Lung (tissue), 11 donors: ENCODE measurements at regions not wholly inside any gene's neighbourhood (a gene's known extent, or its start where the extent isn't known, plus 50 kb on each side); places are given as distances from the start of the nearest gene placed in this dataset.

Experiments used
- ATAC-seq: fragments of 200-7000 bp; cut with Tn5 transposase; one replicate; pipeline ENCODE4 v1.9.1; 2020; ENCODE audit warnings: moderate number of reproducible peaks; ENCODE audit not compliant: insufficient read depth, low FRiP score
- DNase-seq, 3 donors: peaks; one replicate each; pipeline ENCODE4 v3.0.0-alpha.2; 2013 to 2017
- H3K27ac ChIP-seq, 2 donors: one replicate each; pipeline ENCODE4 v1.5.1; 2013; ENCODE audit warnings: mild to moderate bottlenecking in 2 of 2, moderate library complexity in 2 of 2, control low read depth in 1 of 2, inconsistent platforms in 1 of 2, low read depth in 1 of 2, low read length in 1 of 2
- H3K27me3 ChIP-seq, 3 donors: one replicate each; pipeline ENCODE4 v1.5.1; 2013; ENCODE audit warnings: low read length in 2 of 3; ENCODE audit not compliant: control insufficient read depth in 3 of 3, insufficient read depth in 3 of 3
- H3K36me3 ChIP-seq, 4 donors: one replicate each; pipeline ENCODE4 v1.5.1; 2013; ENCODE audit warnings: low read length in 4 of 4, mild to moderate bottlenecking in 1 of 4, moderate library complexity in 1 of 4; ENCODE audit not compliant: control insufficient read depth in 4 of 4, insufficient read depth in 4 of 4
- H3K4me1 ChIP-seq, 5 donors: one replicate each; pipeline ENCODE4 v1.5.1; 2013; ENCODE audit warnings: low read length in 5 of 5, mild to moderate bottlenecking in 2 of 5, moderate library complexity in 1 of 5; ENCODE audit not compliant: control insufficient read depth in 5 of 5, insufficient read depth in 5 of 5
- H3K4me3 ChIP-seq: one replicate; pipeline ENCODE4 v1.5.1; 2013; ENCODE audit warnings: mild to moderate bottlenecking, control low read depth, moderate library complexity
- H3K9ac ChIP-seq, 2 donors: one replicate each; pipeline ENCODE4 v1.5.1; 2013; ENCODE audit warnings: low read length in 2 of 2, control low read depth in 1 of 2; ENCODE audit not compliant: insufficient read depth in 1 of 2
- H3K9me3 ChIP-seq, 4 donors: one replicate each; pipeline ENCODE4 v1.5.1; 2013; ENCODE audit warnings: low read length in 3 of 4, mild to moderate bottlenecking in 1 of 4, moderate library complexity in 1 of 4; ENCODE audit not compliant: control insufficient read depth in 4 of 4, insufficient read depth in 3 of 4
- WGBS, 2 donors: extraction: QIAGEN DNeasy Blood & Tissue Kit; methylation state at CpG; one replicate each; pipeline ENCODE4 v1.1.7; 2013; 5-methylcytosine and 5-hydroxymethylcytosine counted together
- TF ChIP-seq, protein P1 (sequence below): IDR thresholded peaks from 2 replicates; pipeline ENCODE4 v1.5.1; 2012; ENCODE audit warnings: mild to moderate bottlenecking; ENCODE audit errors: control extremely low read depth, extremely low read depth
- donor health status: control.
- donor health status: control.
- donor health status: Bipolar disorder and iron deficiency.
- donor health status: healthy.
- donor health status: DM: yes; HTN: yes; CAD: no.

DNA sequence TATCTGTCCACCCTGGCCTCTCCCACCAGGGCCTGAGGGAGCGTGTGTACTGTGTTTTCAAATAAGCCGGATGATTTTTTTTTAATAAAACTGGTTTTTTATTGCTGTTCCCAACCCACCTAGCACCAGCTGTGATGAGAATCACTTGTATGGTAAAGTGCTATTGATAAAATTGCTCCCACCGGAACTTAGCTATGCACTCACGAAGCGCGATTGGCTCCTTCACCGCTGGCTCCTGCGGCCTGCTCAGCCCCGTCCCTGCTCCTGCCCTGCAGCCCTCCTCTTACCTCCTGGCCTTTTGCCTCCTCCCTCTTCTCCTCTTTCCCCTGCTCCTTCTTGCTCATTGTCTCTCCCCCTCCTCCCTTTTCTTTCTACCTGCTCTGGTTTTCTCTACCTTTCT lies 183.7 kb downstream of the TLE3 start:
- Histone ChIP-seq H3K27me3 (no peaks in the 10 kb centered on the region), H3K9ac (no peak overlapping the region), H3K4me1 (peaks cover 0 to 8% (median 0%) of the 10 kb centered on the region in 5 donors), H3K36me3 (no peaks in the 10 kb centered on the region), H3K27ac (no peak overlapping the region), H3K9me3 (peaks cover 0 to 6% (median 0%) of the 10 kb centered on the region in 4 donors), H3K4me3 (no peak overlapping the region)
- 81 to 83% methylated on average over 9 of the region's 9 CpGs for WGBS, 2 donors
- no peak for DNase-seq
- TF ChIP-seq, protein P1, sequence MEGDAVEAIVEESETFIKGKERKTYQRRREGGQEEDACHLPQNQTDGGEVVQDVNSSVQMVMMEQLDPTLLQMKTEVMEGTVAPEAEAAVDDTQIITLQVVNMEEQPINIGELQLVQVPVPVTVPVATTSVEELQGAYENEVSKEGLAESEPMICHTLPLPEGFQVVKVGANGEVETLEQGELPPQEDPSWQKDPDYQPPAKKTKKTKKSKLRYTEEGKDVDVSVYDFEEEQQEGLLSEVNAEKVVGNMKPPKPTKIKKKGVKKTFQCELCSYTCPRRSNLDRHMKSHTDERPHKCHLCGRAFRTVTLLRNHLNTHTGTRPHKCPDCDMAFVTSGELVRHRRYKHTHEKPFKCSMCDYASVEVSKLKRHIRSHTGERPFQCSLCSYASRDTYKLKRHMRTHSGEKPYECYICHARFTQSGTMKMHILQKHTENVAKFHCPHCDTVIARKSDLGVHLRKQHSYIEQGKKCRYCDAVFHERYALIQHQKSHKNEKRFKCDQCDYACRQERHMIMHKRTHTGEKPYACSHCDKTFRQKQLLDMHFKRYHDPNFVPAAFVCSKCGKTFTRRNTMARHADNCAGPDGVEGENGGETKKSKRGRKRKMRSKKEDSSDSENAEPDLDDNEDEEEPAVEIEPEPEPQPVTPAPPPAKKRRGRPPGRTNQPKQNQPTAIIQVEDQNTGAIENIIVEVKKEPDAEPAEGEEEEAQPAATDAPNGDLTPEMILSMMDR: no peak
- ATAC-seq: no peak

DNA sequence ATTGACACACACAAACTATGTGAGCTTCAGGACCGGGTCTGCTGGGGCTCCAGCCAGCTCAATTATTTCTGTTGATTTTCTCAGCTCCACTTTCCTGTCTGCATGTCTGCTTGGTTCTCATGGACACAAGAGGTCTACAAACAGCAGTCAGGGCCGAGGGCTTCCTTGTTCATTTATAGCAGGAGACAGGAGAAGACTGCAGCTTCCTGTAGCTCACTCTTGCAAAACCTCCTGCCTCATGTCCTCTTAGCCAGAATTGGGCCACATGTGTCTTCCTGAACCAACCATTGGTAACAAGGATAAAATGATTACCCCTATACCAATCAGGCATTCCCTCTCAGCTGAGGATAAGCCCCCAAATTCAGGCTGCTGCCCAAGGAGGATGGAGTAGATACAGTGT lies 182.8 kb downstream of the TLE3 start:
- H3K27ac ChIP-seq: no peak overlapping the region
- H3K4me3 ChIP-seq: no peak overlapping the region
- peaks cover 0 to 2% (median 0%) of the 10 kb centered on the region in 4 donors for H3K9me3 ChIP-seq
- H3K9ac ChIP-seq: no peak overlapping the region
- no peak for ATAC-seq
- 21 to 40% methylated on average over 2 of the region's 2 CpGs for WGBS, 2 donors
- no peaks in the 10 kb centered on the region for H3K36me3 ChIP-seq
- no peaks in the 10 kb centered on the region for H3K27me3 ChIP-seq
- peaks cover 0 to 8% (median 0%) of the 10 kb centered on the region in 5 donors for H3K4me1 ChIP-seq
- DNase-seq: peak in 1 of 3 donors; percentile 14
- TF ChIP-seq, protein P1: no peak

DNA sequence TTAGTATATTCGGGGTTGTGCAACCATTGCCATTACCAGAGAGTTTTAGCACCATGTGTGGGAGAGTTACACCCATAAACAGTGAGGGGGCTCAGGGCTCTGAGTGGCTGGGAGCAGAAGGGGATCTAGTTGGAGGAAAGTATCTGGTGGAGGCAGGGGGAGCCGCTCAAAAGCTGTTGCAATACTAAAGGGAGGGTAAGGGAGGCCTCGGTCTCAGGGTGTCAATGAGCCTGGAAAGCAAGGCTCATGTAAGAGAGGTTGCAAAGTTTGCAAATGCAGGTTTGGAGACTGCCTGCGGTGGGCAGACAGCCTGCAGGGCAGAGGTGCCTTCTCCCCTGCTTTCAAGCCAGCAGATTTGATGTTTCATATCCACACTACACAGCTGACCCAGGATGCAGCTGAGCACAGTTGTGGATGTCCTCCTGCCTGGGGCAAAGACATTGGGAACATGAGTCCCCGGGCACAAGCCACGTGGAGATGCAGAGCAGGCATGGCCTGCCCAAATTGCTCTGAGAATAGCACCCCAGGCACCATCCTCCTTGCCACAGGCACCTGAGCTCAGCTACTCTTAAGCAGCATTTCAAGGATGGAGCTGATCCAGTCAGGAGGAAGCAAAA lies 181.4 kb downstream of the TLE3 start:
- Histone ChIP-seq H3K4me1 (peaks cover 0 to 8% (median 0%) of the 10 kb centered on the region in 5 donors), H3K27ac (no peak overlapping the region), H3K4me3 (no peak overlapping the region), H3K9ac (no peak overlapping the region), H3K9me3 (peaks cover 0 to 2% (median 0%) of the 10 kb centered on the region in 4 donors), H3K36me3 (no peaks in the 10 kb centered on the region), H3K27me3 (no peaks in the 10 kb centered on the region)
- TF ChIP-seq, protein P1: no peak
- DNase-seq (no peak), ATAC-seq (no peak)
- 73 to 82% methylated on average over 6 of the region's 6 CpGs for WGBS, 2 donors

DNA sequence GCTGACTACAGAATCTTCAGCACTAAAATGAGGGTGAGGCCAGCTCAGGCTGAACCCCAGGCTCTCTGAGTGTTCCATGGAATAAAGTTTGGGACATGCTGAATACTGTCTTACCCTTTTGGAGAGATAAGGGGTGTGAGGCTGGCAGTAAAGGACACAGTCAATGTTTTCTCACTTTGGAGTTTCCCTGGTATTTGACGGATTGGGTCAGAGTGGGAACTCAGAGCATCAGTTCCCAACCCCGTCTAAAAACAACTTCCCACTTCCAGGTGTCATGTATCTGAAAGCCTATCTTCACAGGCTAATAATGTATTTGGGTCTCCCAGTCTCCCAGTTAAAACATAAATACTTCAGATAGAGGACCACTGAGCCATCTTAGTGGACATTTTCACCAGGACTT lies 180.7 kb downstream of the TLE3 start:
- Histone ChIP-seq H3K27ac (no peak overlapping the region), H3K9ac (no peak overlapping the region), H3K36me3 (no peaks in the 10 kb centered on the region), H3K9me3 (peaks cover 0 to 4% (median 0%) of the 10 kb centered on the region in 4 donors), H3K4me1 (peaks cover 0 to 8% (median 0%) of the 10 kb centered on the region in 5 donors), H3K4me3 (no peak overlapping the region), H3K27me3 (no peaks in the 10 kb centered on the region)
- WGBS, 2 donors: 73 to 81% methylated on average over 2 of the region's 2 CpGs
- TF ChIP-seq, protein P1: no peak
- ATAC-seq (no peak), DNase-seq (no peak)
